ENCODE measurements at regions not wholly inside any gene's neighbourhood (a gene's known extent, or its start where the extent isn't known, plus 50 kb on each side); places are given as distances from the start of the nearest gene placed in this dataset.
"Not testable (repeated sequence)": the region's sequence is repeated elsewhere in the genome, so short reads cannot be mapped to it uniquely, and the experiment has no call there.

- DNase-seq (ENCODE audit: low read depth), result peak; percentile 3
- H3K4me3 ChIP-seq (ENCODE audit: low read depth, low read length), result no peak overlapping the region
- no peak for TF ChIP-seq CTCF (conservative IDR thresholded peaks at IDR 0.05; ENCODE audit: low read depth, low read length)
Observed at GRCh38 chr2:195251214-195251613, 405.8 kb upstream of the SLC39A10 start.

- TF ChIP-seq CTCF (conservative IDR thresholded peaks at IDR 0.05; ENCODE audit: low read depth, low read length), result no peak
- DNase-seq (ENCODE audit: low read depth), result no peak
- H3K4me3 ChIP-seq (ENCODE audit: low read depth, low read length), result no peak overlapping the region
Observed at GRCh38 chr2:195238826-195239225, 418.2 kb upstream of the SLC39A10 start.

GRCh38 chr2:195238379-195238778, 418.6 kb upstream of the SLC39A10 start:
- DNase-seq (ENCODE audit: low read depth), result no peak
- no peak overlapping the region for H3K4me3 ChIP-seq (ENCODE audit: low read depth, low read length)
- no peak for TF ChIP-seq CTCF (conservative IDR thresholded peaks at IDR 0.05; ENCODE audit: low read depth, low read length)

- not testable (repeated sequence) for H3K4me3 ChIP-seq (ENCODE audit: low read depth, low read length); DNase-seq (ENCODE audit: low read depth)
Observed at GRCh38 chr2:195228547-195228946, 428.5 kb upstream of the SLC39A10 start.

- no peak for TF ChIP-seq CTCF (conservative IDR thresholded peaks at IDR 0.05; ENCODE audit: low read depth, low read length)
- H3K4me3 ChIP-seq (ENCODE audit: low read depth, low read length), result no peak overlapping the region
- DNase-seq (ENCODE audit: low read depth), result no peak
Observed at GRCh38 chr2:195214072-195214471, 443.0 kb upstream of the SLC39A10 start.

GRCh38 chr2:195212586-195212985, 444.4 kb upstream of the SLC39A10 start:
- TF ChIP-seq CTCF (conservative IDR thresholded peaks at IDR 0.05; ENCODE audit: low read depth, low read length), result no peak
- DNase-seq (ENCODE audit: low read depth), result no peak
- H3K4me3 ChIP-seq (ENCODE audit: low read depth, low read length), result no peak overlapping the region

GRCh38 chr2:195202163-195202845, 454.7 kb upstream of the SLC39A10 start:
- DNase-seq (ENCODE audit: low read depth), result peak; percentile 43
- TF ChIP-seq CTCF (conservative IDR thresholded peaks at IDR 0.05; ENCODE audit: low read depth, low read length), result no peak
- no peak overlapping the region for H3K4me3 ChIP-seq (ENCODE audit: low read depth, low read length)

Measured in choroid plexus epithelial cell (primary cell).